GM12878 (cell line): ENCODE measurements at regions not wholly inside any gene's neighbourhood (a gene's known extent, or its start where the extent isn't known, plus 50 kb on each side); places are given as distances from the start of the nearest gene placed in this dataset.

Experiments
- ATAC-seq: fragments of 200-7000 bp; cut with Tn5 transposase; 3 replicates; pipeline ENCODE4 v1.9.1; 2020; ENCODE audit warnings: mild to moderate bottlenecking, moderate library complexity
- BruUV-seq: library from RNA; stranded (reverse); fragments of 400-500 nt; replicated peaks from 2 replicates; lab custom pipeline; 2021; lab: Mats Ljungman, UMichigan
- CTCF ChIA-PET: fragments of 300-600 bp; sonication (Branson Sonifier 250); formaldehyde crosslinking; extraction: SDS; loops from one replicate; lab custom pipeline; 2021; ENCODE audit warnings: inconsistent platforms; lab: Yijun Ruan, JAX
- POLR2A ChIA-PET: fragments of 350-600 bp; formaldehyde crosslinking; extraction: SDS; loops from one replicate; lab custom pipeline; 2021; ENCODE audit warnings: inconsistent platforms; lab: Charles Lee
- RAD21 ChIA-PET: fragments of 300-600 bp; sonication (Branson Sonifier 250); formaldehyde crosslinking; loops from one replicate; lab custom pipeline; 2023; ENCODE audit warnings: antibody characterized with exemption; ENCODE audit not compliant: unreplicated experiment; lab: Charles Lee
- SMC1A ChIA-PET: fragments of 300-600 bp; sonication (Branson Sonifier 250); formaldehyde crosslinking; loops from one replicate; lab custom pipeline; 2023; ENCODE audit not compliant: unreplicated experiment, uncharacterized antibody; lab: Charles Lee
- DNase-seq: peaks from one replicate; pipeline ENCODE4 v3.0.0-alpha.2; 2011; ENCODE audit warnings: low read depth, low spot score
- FAIRE-seq: peaks from 3 replicates; lab custom pipeline; 2011; peaks lifted over from hg19 to GRCh38; lab: Jason Lieb, UNC
- H2AFZ ChIP-seq: 2 replicates; pipeline ENCODE4 v1.6.0; 2011; ENCODE audit warnings: low read depth, low read length, control low read depth; ENCODE audit not compliant: control insufficient read depth
- H3K27ac ChIP-seq: 2 replicates; pipeline ENCODE4 v1.5.1; 2011; ENCODE audit warnings: control low read depth; ENCODE audit not compliant: control insufficient read depth, insufficient read depth
- H3K27me3 ChIP-seq, 2 experiments: replicated peaks in 1 of 2; 2 replicates each; pipeline versions ENCODE4 v1.6.0 to v1.6.1; 2011; ENCODE audit warnings: low read length in 1 of 2; ENCODE audit not compliant: control insufficient read depth in 2 of 2, insufficient read depth in 2 of 2
- H3K36me3 ChIP-seq, 2 experiments: 2 replicates each; pipeline ENCODE4 v1.5.1; 2011; ENCODE audit warnings: low read length in 1 of 2; ENCODE audit not compliant: control insufficient read depth in 2 of 2, insufficient read depth in 2 of 2
- H3K4me1 ChIP-seq: 2 replicates; pipeline ENCODE4 v1.6.1; 2011; ENCODE audit warnings: mild to moderate bottlenecking, low read length, moderate library complexity, mixed read lengths; ENCODE audit not compliant: control insufficient read depth, insufficient read depth
- H3K4me2 ChIP-seq: 2 replicates; pipeline ENCODE4 v1.6.0; 2011; ENCODE audit warnings: control low read depth; ENCODE audit not compliant: control insufficient read depth, insufficient read depth
- H3K4me3 ChIP-seq: fragments of 200-600 bp; sonication (generic); 2 replicates; pipeline ENCODE4 v1.5.1; 2016
- H3K79me2 ChIP-seq: 2 replicates; pipeline ENCODE4 v1.6.0; 2011; ENCODE audit warnings: low read length; ENCODE audit not compliant: control insufficient read depth, insufficient read depth
- H3K9ac ChIP-seq: 2 replicates; pipeline ENCODE4 v1.8.0; 2011; ENCODE audit warnings: low read length, control low read depth, mixed read lengths; ENCODE audit not compliant: control insufficient read depth, insufficient read depth
- H3K9me3 ChIP-seq: replicated peaks from 3 replicates; pipeline ENCODE4 v1.5.1; 2011; ENCODE audit warnings: mild to moderate bottlenecking, low read length; ENCODE audit not compliant: control insufficient read depth, insufficient read depth
- H4K20me1 ChIP-seq: 2 replicates; pipeline ENCODE4 v1.6.0; 2011; ENCODE audit not compliant: control insufficient read depth, insufficient read depth
- ATF7 ChIP-seq: fragments of 450-650 bp; IDR thresholded peaks from 2 replicates; pipeline ENCODE4 v1.6.1; 2016; ENCODE audit warnings: low read depth, mild to moderate bottlenecking
- BCL11A ChIP-seq: IDR thresholded peaks from 2 replicates; pipeline ENCODE4 v1.6.1; 2011; ENCODE audit warnings: low read depth, low read length
- CBFB ChIP-seq: IDR thresholded peaks from 2 replicates; pipeline ENCODE4 v1.6.1; 2016; ENCODE audit warnings: antibody characterized with exemption, low read depth
- EP300 ChIP-seq, 2 experiments: fragments of 150-350 bp in 1 of 2; IDR thresholded peaks; 2 replicates each; pipeline ENCODE4 v1.6.1; 2011 to 2012; ENCODE audit warnings: low read depth in 2 of 2, low read length in 2 of 2, borderline replicate concordance in 1 of 2, improper control_type of control experiment in 1 of 2, inconsistent platforms in 1 of 2; ENCODE audit not compliant: control insufficient read depth in 1 of 2
- GATAD2B ChIP-seq: fragments of 450-650 bp; conservative IDR thresholded peaks from 2 replicates; pipeline ENCODE4 v1.6.1; 2017; ENCODE audit warnings: low read depth, mild to moderate bottlenecking, moderate library complexity
- KLF5 ChIP-seq: fragments of 450-650 bp; IDR thresholded peaks from 2 replicates; pipeline ENCODE4 v1.6.1; 2014; ENCODE audit warnings: mild to moderate bottlenecking; ENCODE audit not compliant: partially characterized antibody
- MXI1 ChIP-seq: fragments of 150-350 bp; IDR thresholded peaks from 2 replicates; pipeline ENCODE4 v1.6.1; 2011; ENCODE audit warnings: low read depth, mild to moderate bottlenecking, inconsistent platforms, low read length, improper control_type of control experiment
- NFIC ChIP-seq: IDR thresholded peaks from 2 replicates; pipeline ENCODE4 v1.6.1; 2012; ENCODE audit warnings: low read depth, mild to moderate bottlenecking, inconsistent platforms, low read length, moderate library complexity
- PML ChIP-seq: IDR thresholded peaks from 2 replicates; pipeline ENCODE4 v1.6.1; 2012; ENCODE audit warnings: low read length, inconsistent platforms
- POLR2A ChIP-seq: IDR thresholded peaks from 2 replicates; pipeline ENCODE4 v1.6.1; 2011; ENCODE audit warnings: low read depth, mild to moderate bottlenecking, low read length
- RUNX3 ChIP-seq: IDR thresholded peaks from 2 replicates; pipeline ENCODE4 v1.6.1; 2012; ENCODE audit warnings: low read length, inconsistent platforms
- SP1 ChIP-seq: IDR thresholded peaks from one replicate; pipeline ENCODE4 v1.6.1; 2011; ENCODE audit warnings: low read depth, low read length
- TARDBP ChIP-seq: IDR thresholded peaks from 2 replicates; pipeline ENCODE4 v1.6.1; 2016; ENCODE audit warnings: borderline replicate concordance
- WGBS: methylation state at CpG from one replicate; pipeline ENCODE4 v1.1.6; 2016; ENCODE audit warnings: low lambda C conversion rate; ENCODE audit not compliant: insufficient replicate concordance, insufficient coverage; ENCODE audit errors: missing lambda C conversion rate; 5-methylcytosine and 5-hydroxymethylcytosine counted together
- in situ Hi-C: fragments of 300-500 bp; cut with MboI; formaldehyde crosslinking; loops from 9 replicates; pipeline ENCODE4 v1.14.3; 2018; ENCODE audit warnings: mixed read lengths
- intact Hi-C: fragments of 100-400 bp; cut with micrococcal nuclease; formaldehyde crosslinking; loops from one replicate; pipeline ENCODE4 v1.14.2; 2022; ENCODE audit not compliant: unreplicated experiment
- TF ChIP-seq, protein P1 (sequence below): fragments of 450-650 bp; IDR thresholded peaks from 2 replicates; pipeline ENCODE4 v1.6.1; 2017; ENCODE audit warnings: mild to moderate bottlenecking, moderate library complexity
- TF ChIP-seq, protein P2 (sequence below): fragments of 450-650 bp; IDR thresholded peaks from 2 replicates; pipeline ENCODE4 v1.6.1; 2018; ENCODE audit warnings: mild to moderate bottlenecking, low read depth, moderate library complexity; ENCODE audit not compliant: partially characterized antibody
- TF ChIP-seq, protein P3 (sequence below): fragments of 450-650 bp; IDR thresholded peaks from 2 replicates; pipeline ENCODE4 v1.6.1; 2017; ENCODE audit warnings: mild to moderate bottlenecking

DNA sequence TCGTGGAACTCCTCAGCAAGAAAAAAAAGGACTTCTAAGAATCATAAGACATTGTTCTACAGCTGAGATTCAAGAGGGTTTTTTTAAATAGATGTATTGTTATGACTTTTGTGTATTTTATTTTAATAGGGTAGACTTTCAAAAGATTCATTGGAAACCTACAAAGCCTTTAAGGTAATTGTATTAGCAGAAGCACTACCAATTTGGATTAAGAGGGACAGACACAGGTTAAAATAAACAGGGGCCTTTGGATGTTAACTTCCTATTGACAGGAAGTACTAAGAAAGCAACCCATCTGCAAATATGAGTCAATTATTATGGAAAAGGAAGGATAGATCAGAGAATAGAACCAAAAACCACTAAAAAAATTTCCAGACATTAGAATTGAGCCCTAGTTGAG is 153.5 kb downstream of the HDGFL1 start:
- no peak overlapping the region for H3K4me3 ChIP-seq
- FAIRE-seq: no peak
- BruUV-seq: no TSS peak
- H3K79me2 ChIP-seq: no peaks in the 10 kb centered on the region
- no peaks in the 10 kb centered on the region for H3K4me1 ChIP-seq
- POLR2A ChIA-PET: no interaction called here
- TF ChIP-seq RUNX3 (no peak), POLR2A (no peak), PML (no peak), EP300 (IDR thresholded peaks at IDR 0.05; ENCODE audit: borderline replicate concordance in 1 of 2, control insufficient read depth in 1 of 2, low read depth in 2 of 2, low read length in 2 of 2) (no peak), NFIC (no peak), BCL11A (no peak), MXI1 (no peak), TARDBP (no peak), CBFB (no peak), GATAD2B (no peak), SP1 (no peak), KLF5 (no peak), ATF7 (no peak)
- TF ChIP-seq, protein P1, sequence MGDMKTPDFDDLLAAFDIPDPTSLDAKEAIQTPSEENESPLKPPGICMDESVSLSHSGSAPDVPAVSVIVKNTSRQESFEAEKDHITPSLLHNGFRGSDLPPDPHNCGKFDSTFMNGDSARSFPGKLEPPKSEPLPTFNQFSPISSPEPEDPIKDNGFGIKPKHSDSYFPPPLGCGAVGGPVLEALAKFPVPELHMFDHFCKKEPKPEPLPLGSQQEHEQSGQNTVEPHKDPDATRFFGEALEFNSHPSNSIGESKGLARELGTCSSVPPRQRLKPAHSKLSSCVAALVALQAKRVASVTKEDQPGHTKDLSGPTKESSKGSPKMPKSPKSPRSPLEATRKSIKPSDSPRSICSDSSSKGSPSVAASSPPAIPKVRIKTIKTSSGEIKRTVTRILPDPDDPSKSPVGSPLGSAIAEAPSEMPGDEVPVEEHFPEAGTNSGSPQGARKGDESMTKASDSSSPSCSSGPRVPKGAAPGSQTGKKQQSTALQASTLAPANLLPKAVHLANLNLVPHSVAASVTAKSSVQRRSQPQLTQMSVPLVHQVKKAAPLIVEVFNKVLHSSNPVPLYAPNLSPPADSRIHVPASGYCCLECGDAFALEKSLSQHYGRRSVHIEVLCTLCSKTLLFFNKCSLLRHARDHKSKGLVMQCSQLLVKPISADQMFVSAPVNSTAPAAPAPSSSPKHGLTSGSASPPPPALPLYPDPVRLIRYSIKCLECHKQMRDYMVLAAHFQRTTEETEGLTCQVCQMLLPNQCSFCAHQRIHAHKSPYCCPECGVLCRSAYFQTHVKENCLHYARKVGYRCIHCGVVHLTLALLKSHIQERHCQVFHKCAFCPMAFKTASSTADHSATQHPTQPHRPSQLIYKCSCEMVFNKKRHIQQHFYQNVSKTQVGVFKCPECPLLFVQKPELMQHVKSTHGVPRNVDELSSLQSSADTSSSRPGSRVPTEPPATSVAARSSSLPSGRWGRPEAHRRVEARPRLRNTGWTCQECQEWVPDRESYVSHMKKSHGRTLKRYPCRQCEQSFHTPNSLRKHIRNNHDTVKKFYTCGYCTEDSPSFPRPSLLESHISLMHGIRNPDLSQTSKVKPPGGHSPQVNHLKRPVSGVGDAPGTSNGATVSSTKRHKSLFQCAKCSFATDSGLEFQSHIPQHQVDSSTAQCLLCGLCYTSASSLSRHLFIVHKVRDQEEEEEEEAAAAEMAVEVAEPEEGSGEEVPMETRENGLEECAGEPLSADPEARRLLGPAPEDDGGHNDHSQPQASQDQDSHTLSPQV: no peak
- TF ChIP-seq, protein P2, sequence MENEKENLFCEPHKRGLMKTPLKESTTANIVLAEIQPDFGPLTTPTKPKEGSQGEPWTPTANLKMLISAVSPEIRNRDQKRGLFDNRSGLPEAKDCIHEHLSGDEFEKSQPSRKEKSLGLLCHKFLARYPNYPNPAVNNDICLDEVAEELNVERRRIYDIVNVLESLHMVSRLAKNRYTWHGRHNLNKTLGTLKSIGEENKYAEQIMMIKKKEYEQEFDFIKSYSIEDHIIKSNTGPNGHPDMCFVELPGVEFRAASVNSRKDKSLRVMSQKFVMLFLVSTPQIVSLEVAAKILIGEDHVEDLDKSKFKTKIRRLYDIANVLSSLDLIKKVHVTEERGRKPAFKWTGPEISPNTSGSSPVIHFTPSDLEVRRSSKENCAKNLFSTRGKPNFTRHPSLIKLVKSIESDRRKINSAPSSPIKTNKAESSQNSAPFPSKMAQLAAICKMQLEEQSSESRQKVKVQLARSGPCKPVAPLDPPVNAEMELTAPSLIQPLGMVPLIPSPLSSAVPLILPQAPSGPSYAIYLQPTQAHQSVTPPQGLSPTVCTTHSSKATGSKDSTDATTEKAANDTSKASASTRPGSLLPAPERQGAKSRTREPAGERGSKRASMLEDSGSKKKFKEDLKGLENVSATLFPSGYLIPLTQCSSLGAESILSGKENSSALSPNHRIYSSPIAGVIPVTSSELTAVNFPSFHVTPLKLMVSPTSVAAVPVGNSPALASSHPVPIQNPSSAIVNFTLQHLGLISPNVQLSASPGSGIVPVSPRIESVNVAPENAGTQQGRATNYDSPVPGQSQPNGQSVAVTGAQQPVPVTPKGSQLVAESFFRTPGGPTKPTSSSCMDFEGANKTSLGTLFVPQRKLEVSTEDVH: no peak
- TF ChIP-seq, protein P3, sequence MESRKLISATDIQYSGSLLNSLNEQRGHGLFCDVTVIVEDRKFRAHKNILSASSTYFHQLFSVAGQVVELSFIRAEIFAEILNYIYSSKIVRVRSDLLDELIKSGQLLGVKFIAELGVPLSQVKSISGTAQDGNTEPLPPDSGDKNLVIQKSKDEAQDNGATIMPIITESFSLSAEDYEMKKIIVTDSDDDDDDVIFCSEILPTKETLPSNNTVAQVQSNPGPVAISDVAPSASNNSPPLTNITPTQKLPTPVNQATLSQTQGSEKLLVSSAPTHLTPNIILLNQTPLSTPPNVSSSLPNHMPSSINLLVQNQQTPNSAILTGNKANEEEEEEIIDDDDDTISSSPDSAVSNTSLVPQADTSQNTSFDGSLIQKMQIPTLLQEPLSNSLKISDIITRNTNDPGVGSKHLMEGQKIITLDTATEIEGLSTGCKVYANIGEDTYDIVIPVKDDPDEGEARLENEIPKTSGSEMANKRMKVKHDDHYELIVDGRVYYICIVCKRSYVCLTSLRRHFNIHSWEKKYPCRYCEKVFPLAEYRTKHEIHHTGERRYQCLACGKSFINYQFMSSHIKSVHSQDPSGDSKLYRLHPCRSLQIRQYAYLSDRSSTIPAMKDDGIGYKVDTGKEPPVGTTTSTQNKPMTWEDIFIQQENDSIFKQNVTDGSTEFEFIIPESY: no peak
- TF ChIP-seq, all 136 proteins: peak for 0
- Histone ChIP-seq H2AFZ (no peak overlapping the region), H3K36me3 (no peaks in the 10 kb centered on the region), H3K27me3 (no peaks in the 10 kb centered on the region), H3K27ac (no peak overlapping the region), H3K9ac (no peak overlapping the region), H4K20me1 (no peaks in the 10 kb centered on the region), H3K9me3 (no peaks in the 10 kb centered on the region), H3K4me2 (no peak overlapping the region)
- RAD21 ChIA-PET: interaction anchor here (0.6 kb wide), 1 partner anchor 1134 kb away, joined by 3 read pairs; no protein-coding TSS in a partner anchor
- SMC1A ChIA-PET: no interaction called here
- intact Hi-C loops (no loop called here), in situ Hi-C loops (no loop called here)
- 0% methylated on average over 1 of the region's 1 CpG for WGBS
- ATAC-seq (no peak), DNase-seq (no peak)
- CTCF ChIA-PET: no interaction called here
